ENCODE measurements at regions not wholly inside any gene's neighbourhood (a gene's known extent, or its start where the extent isn't known, plus 50 kb on each side); places are given as distances from the start of the nearest gene placed in this dataset.
A peak's percentile ranks its signal among the peaks of the same experiment; 100 is the strongest.

- TF ChIP-seq TEAD4 (IDR thresholded peaks at IDR 0.05; ENCODE audit: low read depth, low read length) (peak; percentile 52; the same call in 1 of the 2 replicates), JUND (IDR thresholded peaks at IDR 0.05; ENCODE audit: low read length) (no peak)
- H3K4ac ChIP-seq (replicated peaks; ENCODE audit: insufficient read length, low read depth, low read length): no peak overlapping the region
- no peak overlapping the region for H3K23ac ChIP-seq (ENCODE audit: insufficient read length)
- no peaks in the 10 kb centered on the region for H3K27me3 ChIP-seq (replicated peaks in 1 of 4; ENCODE audit: control insufficient read depth in 3 of 4, extremely low read depth in 1 of 4, insufficient read depth in 3 of 4, low read length in 3 of 4)
- no peaks in the 10 kb centered on the region for H3K4me1 ChIP-seq (replicated peaks in 1 of 4; ENCODE audit: control insufficient read depth in 3 of 4, insufficient read depth in 4 of 4, low read length in 3 of 4)
- no peak overlapping the region for H3K4me3 ChIP-seq (ENCODE audit: extremely low read depth in 1 of 4, insufficient read depth in 2 of 4, low read depth in 3 of 4, low read length in 4 of 4)
- no peaks in the 10 kb centered on the region for H3K23me2 ChIP-seq (ENCODE audit: low read depth, low read length)
- H2AFZ ChIP-seq (ENCODE audit: low read length): peak overlapping the region; percentile 84; the same call in 1 of the 2 replicates
- H3K36me3 ChIP-seq (ENCODE audit: control insufficient read depth in 2 of 4, insufficient read depth in 4 of 4, low read length in 3 of 4): no peaks in the 10 kb centered on the region
- H4K8ac ChIP-seq (ENCODE audit: extremely low read depth, insufficient read depth, low read length): no peak overlapping the region
- H3K79me1 ChIP-seq (ENCODE audit: low read depth, low read length): no peaks in the 10 kb centered on the region
- H2BK12ac ChIP-seq (ENCODE audit: low read depth, low read length): no peak overlapping the region
- no peaks in the 10 kb centered on the region for H3K9me3 ChIP-seq (ENCODE audit: insufficient read depth in 2 of 2, low read depth in 1 of 2, low read length in 1 of 2)
- no peak overlapping the region for H2BK120ac ChIP-seq (replicated peaks; ENCODE audit: low read depth, low read length)
- H3K27ac ChIP-seq (ENCODE audit: low read depth, low read length): no peak overlapping the region
- no peak overlapping the region for H2AK5ac ChIP-seq (ENCODE audit: low read depth, low read length)
- no peak overlapping the region for H3K18ac ChIP-seq (ENCODE audit: extremely low read depth, low read length)
- no peak overlapping the region for H2BK5ac ChIP-seq (ENCODE audit: low read depth, low read length)
- H4K91ac ChIP-seq (replicated peaks; ENCODE audit: insufficient read length, low read length): no peak overlapping the region
- H3K79me2 ChIP-seq (ENCODE audit: control insufficient read depth in 1 of 2, insufficient read depth in 2 of 2, low read length in 2 of 2): no peaks in the 10 kb centered on the region
- no peak overlapping the region for H2BK15ac ChIP-seq (ENCODE audit: low read length)
- no peak overlapping the region for H4K5ac ChIP-seq (ENCODE audit: insufficient read length, low read depth, low read length)
- H3K9ac ChIP-seq (replicated peaks in 1 of 4; ENCODE audit: extremely low read depth in 1 of 4, low read depth in 3 of 4, low read length in 3 of 4): no peak overlapping the region
- no peaks in the 10 kb centered on the region for H4K20me1 ChIP-seq (replicated peaks in 1 of 2; ENCODE audit: control insufficient read depth in 1 of 2, insufficient read depth in 2 of 2, low read length in 2 of 2)
- H2BK20ac ChIP-seq (ENCODE audit: low read length): no peak overlapping the region
- no peak overlapping the region for H3K4me2 ChIP-seq (ENCODE audit: insufficient read depth in 1 of 2, low read depth in 2 of 2, low read length in 2 of 2)
- no peak for FAIRE-seq
- DNase-seq (ENCODE audit: low read depth in 1 of 2, low spot score in 2 of 2): no peak
- H3K14ac ChIP-seq (ENCODE audit: insufficient read length): no peak overlapping the region
- CTCF ChIA-PET (ENCODE audit: partially characterized antibody): interaction anchor here (0.7 to 1.7 kb wide), 6 partner anchors 10 to 927 kb away, joined by 3 to 5 read pairs (median 3); no protein-coding TSS in a partner anchor
- POLR2A ChIA-PET (ENCODE audit: partially characterized antibody): no interaction called here
- no peak overlapping the region for H3K56ac ChIP-seq (replicated peaks; ENCODE audit: insufficient read length, low read depth, low read length)
- 84% methylated on average over 2 of the region's 2 CpGs; no CpG with 5 or more reads in 1 of the 2 experiments for WGBS, 2 experiments (ENCODE audit: extremely low coverage in 1 of 2, insufficient coverage in 1 of 2, insufficient read length in 1 of 2, insufficient replicate concordance in 2 of 2, low coverage in 1 of 2, low lambda C conversion rate in 2 of 2, missing lambda C conversion rate in 1 of 2)
Observed at GRCh38 chr13:74761801-74762757, 627.9 kb upstream of the KLF12 start.
